Urothelium cell line (cell line): ENCODE measurements at regions not wholly inside any gene's neighbourhood (a gene's known extent, or its start where the extent isn't known, plus 50 kb on each side); places are given as distances from the start of the nearest gene placed in this dataset.
"Not testable (repeated sequence)": the region's sequence is repeated elsewhere in the genome, so short reads cannot be mapped to it uniquely, and the experiment has no call there.

Source experiments
- DNase-seq: peaks from one replicate; pipeline ENCODE4 v3.0.0; 2011; ENCODE audit warnings: low spot score, mixed read lengths
- FAIRE-seq: peaks from 2 replicates; lab custom pipeline; 2011; peaks lifted over from hg19 to GRCh38; lab: Jason Lieb, UNC

- FAIRE-seq (no peak), DNase-seq (no peak)
Measured at GRCh38 chr18:4797002-4797685, 342.0 kb upstream of the DLGAP1 start.

- FAIRE-seq (peak; percentile 70), DNase-seq (no peak)
Measured at GRCh38 chr18:4789506-4789905, 334.4 kb upstream of the DLGAP1 start.

GRCh38 chr18:4781873-4782272 is 326.8 kb upstream of the DLGAP1 start:
- DNase-seq: no peak

DNA sequence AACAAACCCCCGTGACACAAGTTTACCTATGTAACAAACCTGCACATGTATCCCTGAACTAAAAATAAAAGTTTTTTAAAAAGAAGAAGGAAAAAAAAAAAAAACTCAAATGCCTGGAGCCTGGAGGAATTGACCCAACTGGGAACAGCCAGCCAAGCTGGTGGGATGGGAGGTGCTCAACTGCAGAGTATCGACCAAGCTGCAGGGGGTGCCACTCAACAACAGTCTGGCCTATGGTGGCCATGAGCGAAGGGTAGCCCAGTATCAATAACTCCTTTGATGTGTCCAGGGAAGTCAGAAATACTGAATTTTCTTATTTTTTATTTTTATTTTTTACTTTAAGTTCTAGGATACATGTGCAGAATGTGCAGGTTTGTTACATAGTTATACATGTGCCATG is 310.3 kb upstream of the DLGAP1 start:
- DNase-seq: no peak

More at GRCh38 chr18:4781873-4782272, 326.8 kb upstream of the DLGAP1 start:
- FAIRE-seq: no peak

DNA sequence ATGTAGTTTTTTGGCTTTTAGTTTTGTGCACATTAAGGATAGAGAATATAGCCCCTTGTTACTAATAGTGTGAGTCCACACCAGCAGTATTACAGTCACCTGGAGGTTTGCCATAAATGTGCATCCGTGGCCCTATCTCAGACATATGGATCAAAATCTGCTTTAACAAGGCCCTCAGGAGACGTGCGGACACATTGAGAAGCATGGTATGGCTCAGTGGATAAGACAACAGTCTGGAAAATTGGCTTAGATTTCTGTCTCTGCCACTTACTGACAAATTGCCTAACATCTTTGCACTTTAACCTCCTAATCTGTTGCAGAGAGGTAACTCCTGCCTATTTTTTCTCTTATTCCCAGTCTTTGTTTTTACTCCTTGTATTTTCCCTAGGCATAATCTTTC is 307.2 kb upstream of the DLGAP1 start:
- DNase-seq: no peak
- FAIRE-seq: peak; percentile 59

More for the DNA sequence above, 310.3 kb upstream of the DLGAP1 start:
- FAIRE-seq: no peak

DNA sequence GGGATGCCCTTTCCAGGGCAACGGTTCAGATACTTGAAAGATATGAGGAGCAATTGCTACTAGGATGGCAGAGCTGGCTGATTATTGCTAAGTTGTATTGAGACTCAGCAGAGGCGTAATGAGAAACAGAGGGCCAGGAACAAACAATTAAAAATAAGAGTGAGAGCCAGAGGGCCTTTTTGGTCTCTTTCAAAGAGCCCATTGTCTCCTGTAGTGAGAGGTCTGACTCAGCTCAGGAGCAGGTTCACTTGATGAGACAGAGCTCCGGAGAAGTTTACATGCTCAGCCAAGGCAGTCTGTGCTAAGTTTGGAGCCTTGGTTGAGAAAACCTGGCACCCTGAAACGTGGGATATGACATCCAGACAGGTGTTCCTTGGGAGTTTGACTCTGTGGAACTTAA is 303.9 kb upstream of the DLGAP1 start:
- DNase-seq (peak; percentile 40), FAIRE-seq (no peak)

- FAIRE-seq (no peak), DNase-seq (no peak)
Measured at GRCh38 chr18:4755848-4756247, 300.7 kb upstream of the DLGAP1 start.

DNA sequence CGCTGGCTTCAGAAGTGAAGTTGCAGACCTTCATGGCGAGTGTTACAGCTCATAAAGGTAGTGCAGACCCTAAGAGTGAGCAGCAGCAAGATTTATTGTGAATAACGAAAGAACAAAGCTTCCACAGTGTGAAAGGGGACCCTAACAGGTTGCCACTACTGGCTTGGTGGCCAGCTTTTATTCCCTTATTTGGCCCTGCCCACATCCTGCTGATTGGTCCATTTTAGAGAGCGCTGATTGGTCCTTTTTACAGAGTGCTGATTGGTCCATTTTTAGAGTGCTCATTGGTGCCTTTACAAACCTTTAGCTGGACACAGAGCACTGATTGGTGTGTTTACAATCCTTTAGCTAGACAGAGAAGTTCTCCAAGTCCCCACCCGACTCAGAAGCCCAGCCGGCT is 298.0 kb upstream of the DLGAP1 start:
- not testable (repeated sequence) for FAIRE-seq

GRCh38 chr18:4751523-4751922 is 296.4 kb upstream of the DLGAP1 start:
- peak; percentile 46 for FAIRE-seq
- no peak for DNase-seq

More for the DNA sequence above, 298.0 kb upstream of the DLGAP1 start:
- DNase-seq: not testable (repeated sequence)

- DNase-seq (no peak), FAIRE-seq (peak; percentile 13)
Measured at GRCh38 chr18:4750393-4751346, 295.6 kb upstream of the DLGAP1 start.

DNA sequence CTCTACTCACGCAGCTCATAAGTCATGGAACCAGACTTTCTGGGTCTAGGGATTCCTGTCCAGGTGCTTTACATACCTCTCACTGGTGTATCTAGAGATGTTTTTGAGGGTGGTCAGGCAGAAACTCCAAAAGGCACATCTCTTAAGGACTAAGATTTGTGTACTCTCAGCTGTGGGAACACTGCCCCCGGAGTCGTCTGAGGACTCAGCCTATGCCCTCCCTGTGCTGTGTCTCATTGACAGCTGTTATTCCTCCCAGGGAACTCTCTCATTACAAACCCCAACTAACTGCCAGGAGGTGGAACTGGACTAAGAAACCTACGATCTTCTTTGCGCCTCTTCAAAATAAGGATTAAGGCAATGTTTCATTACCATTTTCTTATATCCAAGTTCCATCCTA is 293.9 kb upstream of the DLGAP1 start:
- DNase-seq: no peak
- no peak for FAIRE-seq

DNA sequence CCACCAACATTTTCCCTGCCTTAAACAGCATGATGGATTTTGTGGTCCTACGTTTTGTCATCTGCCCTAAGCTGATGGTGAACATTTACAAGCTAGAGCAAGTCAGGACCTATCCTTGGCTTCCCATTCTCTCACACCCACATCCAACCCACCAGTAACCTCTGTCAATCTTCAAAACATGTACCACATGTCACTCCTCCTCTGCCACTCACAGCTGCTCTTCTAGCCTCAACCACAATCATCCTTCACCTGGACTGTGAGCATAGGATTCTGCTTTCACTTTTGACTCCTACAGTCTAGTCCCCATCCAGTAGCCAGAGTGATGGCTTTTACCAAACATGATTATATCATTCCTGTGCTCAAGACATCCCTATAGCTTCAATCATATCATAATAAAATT is 279.8 kb upstream of the DLGAP1 start:
- DNase-seq (no peak), FAIRE-seq (peak; percentile 35)

- DNase-seq (no peak), FAIRE-seq (no peak)
Measured at GRCh38 chr18:4734021-4734420, 278.9 kb upstream of the DLGAP1 start.

- FAIRE-seq (no peak), DNase-seq (no peak)
Measured at GRCh38 chr18:4721545-4721944, 266.4 kb upstream of the DLGAP1 start.

DNA sequence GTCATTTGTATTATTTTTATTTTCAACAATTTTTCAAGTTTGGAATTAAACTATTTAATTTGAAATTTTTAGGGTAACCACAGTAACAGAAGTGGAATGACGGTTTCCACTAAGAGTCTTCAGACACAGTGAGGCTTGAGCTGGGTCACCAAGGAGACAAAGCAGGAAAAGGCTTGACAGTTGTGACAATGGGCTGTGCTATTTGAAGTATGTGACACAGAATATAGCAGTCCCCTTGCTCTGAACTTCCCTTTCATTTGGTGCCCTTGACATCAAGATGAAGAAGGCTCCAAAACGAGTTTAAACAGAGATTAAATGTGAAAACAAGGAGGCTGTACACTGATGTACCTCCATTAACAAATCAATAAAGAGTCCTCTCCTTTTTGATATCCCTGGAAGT is 265.4 kb upstream of the DLGAP1 start:
- DNase-seq (no peak), FAIRE-seq (no peak)

DNA sequence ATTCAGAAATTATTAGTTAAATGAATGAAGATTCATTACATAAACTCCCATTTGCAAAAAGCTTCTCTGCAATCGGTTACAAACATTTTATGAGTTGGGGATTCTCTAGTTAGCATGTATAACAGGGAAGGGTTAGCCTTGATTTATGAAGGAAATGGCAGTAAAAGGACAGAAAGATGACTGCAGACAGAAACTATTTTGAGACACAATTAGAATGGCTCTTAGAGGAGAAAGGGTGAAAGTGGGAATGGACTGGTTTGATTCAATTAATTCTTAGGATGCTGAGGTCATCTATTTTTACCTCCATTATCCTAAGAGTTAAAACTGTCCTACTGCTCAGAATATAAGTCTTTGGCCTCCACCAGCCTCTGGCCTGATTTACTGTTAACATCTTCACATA is 250.8 kb upstream of the DLGAP1 start:
- DNase-seq (no peak), FAIRE-seq (no peak)

DNA sequence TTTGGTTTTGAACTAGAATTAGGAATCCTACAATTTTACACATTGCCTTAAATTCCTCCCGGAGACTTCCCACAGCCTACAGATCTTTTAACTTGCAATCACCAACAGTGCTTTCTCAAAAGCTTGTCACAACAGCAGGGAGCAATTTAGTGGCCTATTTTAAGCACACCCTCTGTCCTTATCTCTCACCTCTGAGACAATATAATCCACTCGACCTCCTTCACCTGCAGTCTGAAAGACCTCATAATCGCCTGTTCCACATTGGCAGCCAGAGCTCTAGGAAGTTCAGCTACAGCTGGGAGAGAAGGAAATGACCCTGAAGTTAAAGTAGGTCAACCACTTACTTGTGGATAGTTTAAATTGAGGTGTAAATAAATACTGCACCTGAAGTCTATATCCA is 249.7 kb upstream of the DLGAP1 start:
- DNase-seq: no peak
- no peak for FAIRE-seq

GRCh38 chr18:4691836-4692235 is 236.7 kb upstream of the DLGAP1 start:
- FAIRE-seq: no peak
- DNase-seq: no peak

GRCh38 chr18:4678685-4679084 is 223.6 kb upstream of the DLGAP1 start:
- DNase-seq, FAIRE-seq: not testable (repeated sequence)

GRCh38 chr18:4677006-4677405 is 221.9 kb upstream of the DLGAP1 start:
- FAIRE-seq: no peak
- no peak for DNase-seq

GRCh38 chr18:4672162-4672561 is 217.1 kb upstream of the DLGAP1 start:
- DNase-seq (no peak), FAIRE-seq (no peak)

GRCh38 chr18:4658804-4659203 is 203.7 kb upstream of the DLGAP1 start:
- FAIRE-seq: no peak

More at GRCh38 chr18:4658804-4659203, 203.7 kb upstream of the DLGAP1 start:
- no peak for DNase-seq
